IPS DF 6.9 (cell line): ENCODE measurements at regions not wholly inside any gene's neighbourhood (a gene's known extent, or its start where the extent isn't known, plus 50 kb on each side); places are given as distances from the start of the nearest gene placed in this dataset.
A peak's percentile ranks its signal among the peaks of the same experiment; 100 is the strongest.

Experiments
- DNase-seq: peaks from one replicate; pipeline ENCODE4 v3.0.0-alpha.2; 2013; ENCODE audit warnings: low read depth, low spot score
- H3K27ac ChIP-seq: one replicate; pipeline ENCODE4 v1.5.1; 2013; ENCODE audit warnings: low read length, control low read depth
- H3K27me3 ChIP-seq: 2 replicates; pipeline ENCODE4 v1.6.1; 2013; ENCODE audit warnings: mild to moderate bottlenecking, low read length; ENCODE audit not compliant: control insufficient read depth, insufficient read depth
- H3K36me3 ChIP-seq: 2 replicates; pipeline ENCODE4 v1.6.1; 2013; ENCODE audit warnings: low read length; ENCODE audit not compliant: control insufficient read depth, insufficient read depth
- H3K4me1 ChIP-seq: 2 replicates; pipeline ENCODE4 v1.6.1; 2013; ENCODE audit warnings: low read length; ENCODE audit not compliant: control insufficient read depth, insufficient read depth
- H3K4me3 ChIP-seq: 2 replicates; pipeline ENCODE4 v1.5.1; 2013; ENCODE audit warnings: mild to moderate bottlenecking, low read length
- H3K9me3 ChIP-seq: 2 replicates; pipeline ENCODE4 v1.6.1; 2013; ENCODE audit warnings: low read length, inconsistent platforms; ENCODE audit not compliant: control insufficient read depth, insufficient read depth
- WGBS: extraction: QIAGEN DNeasy Blood & Tissue Kit; methylation state at CpG from one replicate; pipeline ENCODE4 v1.1.7; 2013; ENCODE audit warnings: mixed read lengths, missing lambda C conversion rate; ENCODE audit not compliant: insufficient read length, insufficient coverage; 5-methylcytosine and 5-hydroxymethylcytosine counted together

DNA sequence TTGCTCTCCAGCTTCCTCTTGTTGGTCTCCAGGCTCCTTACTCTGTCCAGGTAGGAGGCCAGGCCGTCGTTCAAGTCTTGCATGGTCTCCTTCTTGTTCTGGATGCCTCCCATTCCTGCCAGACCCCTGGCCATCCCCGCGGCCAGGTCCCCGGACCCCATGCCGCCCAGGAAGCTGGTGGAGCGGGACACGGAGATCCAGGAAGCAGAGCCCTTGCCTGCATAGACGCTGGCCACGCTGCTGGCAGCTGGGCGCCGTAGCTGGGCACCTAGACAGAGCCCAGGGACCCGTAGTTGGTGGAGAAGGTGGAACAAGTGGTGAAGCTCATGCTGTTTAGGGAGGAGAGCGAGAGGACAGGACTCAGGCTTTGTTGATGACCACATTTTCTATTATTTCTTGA, 1584.0 kb upstream of the ACO1 start:
- no peaks in the 10 kb centered on the region for H3K27me3 ChIP-seq
- no CpG with 5 or more reads among the region's 14 CpGs for WGBS

DNA sequence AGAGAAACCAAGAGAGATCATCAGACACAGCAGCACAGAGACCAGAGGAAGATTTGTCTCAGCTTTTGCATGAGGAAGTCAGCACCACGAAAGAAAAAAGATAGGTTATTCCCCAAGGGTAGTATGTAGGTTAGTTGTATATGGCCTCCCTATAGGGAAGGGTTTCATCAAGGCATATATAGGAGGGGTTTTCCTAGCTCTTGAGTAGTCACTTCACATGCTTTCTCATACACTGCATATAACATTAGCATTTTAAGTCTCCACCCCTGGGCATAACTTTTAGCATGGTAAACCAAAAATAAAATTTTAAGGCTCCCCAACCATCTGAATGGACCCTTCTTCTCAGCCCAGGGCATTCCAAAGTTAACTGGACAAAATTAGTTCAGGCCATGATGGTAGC, 1571.6 kb upstream of the ACO1 start:
- Histone ChIP-seq H3K4me1 (no peaks in the 10 kb centered on the region), H3K4me3 (no peak overlapping the region), H3K27ac (no peak overlapping the region), H3K9me3 (no peaks in the 10 kb centered on the region), H3K36me3 (no peaks in the 10 kb centered on the region), H3K27me3 (no peaks in the 10 kb centered on the region)
- DNase-seq = no peak
- no CpG with 5 or more reads among the region's 1 CpG for WGBS

More for the DNA sequence above, 1584.0 kb upstream of the ACO1 start:
- DNase-seq = no peak
- Histone ChIP-seq H3K4me1 (no peaks in the 10 kb centered on the region), H3K36me3 (no peaks in the 10 kb centered on the region), H3K4me3 (no peak overlapping the region; the same call in 1 of the 2 replicates), H3K27ac (no peak overlapping the region), H3K9me3 (no peaks in the 10 kb centered on the region)

DNA sequence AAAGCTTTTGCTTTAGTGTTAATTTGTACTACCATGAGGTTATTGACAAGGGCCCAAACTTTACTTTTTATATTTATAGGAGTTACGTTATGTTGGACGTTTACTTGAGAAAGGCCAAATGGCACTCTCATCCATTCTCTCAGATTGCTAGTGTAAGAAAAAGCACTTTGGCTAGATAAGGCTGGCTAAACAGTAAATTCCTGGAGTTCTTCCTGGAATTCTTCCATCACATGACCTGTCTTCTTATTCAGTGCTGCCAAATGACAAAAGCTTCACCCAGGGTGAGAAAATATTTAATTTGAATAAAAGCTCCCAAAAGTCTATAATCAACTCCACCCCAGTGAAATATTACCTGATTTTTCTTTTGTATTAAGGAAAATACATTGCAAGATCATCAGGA, 1568.9 kb upstream of the ACO1 start:
- Histone ChIP-seq H3K9me3 (no peaks in the 10 kb centered on the region), H3K4me1 (no peaks in the 10 kb centered on the region), H3K36me3 (no peaks in the 10 kb centered on the region), H3K27ac (no peak overlapping the region), H3K4me3 (no peak overlapping the region), H3K27me3 (no peaks in the 10 kb centered on the region)
- peak; percentile 7 for DNase-seq
- no CpG with 5 or more reads among the region's 2 CpGs for WGBS

DNA sequence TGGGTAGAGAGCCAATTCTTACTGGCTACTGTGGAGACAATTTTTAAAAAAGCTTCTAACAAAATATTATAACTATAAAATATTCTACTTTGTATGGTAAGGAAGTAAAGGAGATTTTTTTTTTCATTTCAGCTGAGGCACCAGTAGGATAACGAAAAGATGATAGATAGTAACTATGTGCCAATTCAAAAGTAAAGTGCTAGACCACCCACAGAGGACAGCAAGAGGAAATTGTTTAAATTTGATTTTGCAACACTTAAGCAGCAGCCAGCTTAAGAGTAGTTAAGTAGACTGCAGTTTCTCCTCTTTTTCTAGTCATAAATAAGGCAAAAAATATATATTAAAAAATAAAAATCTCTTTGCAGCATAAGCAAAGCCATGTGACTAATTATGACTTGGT, 1539.3 kb upstream of the ACO1 start:
- Histone ChIP-seq H3K27ac (no peak overlapping the region), H3K4me1 (no peaks in the 10 kb centered on the region), H3K4me3 (no peak overlapping the region), H3K36me3 (no peaks in the 10 kb centered on the region), H3K27me3 (no peaks in the 10 kb centered on the region), H3K9me3 (no peaks in the 10 kb centered on the region)
- no peak for DNase-seq
- WGBS = no CpG with 5 or more reads among the region's 1 CpG

DNA sequence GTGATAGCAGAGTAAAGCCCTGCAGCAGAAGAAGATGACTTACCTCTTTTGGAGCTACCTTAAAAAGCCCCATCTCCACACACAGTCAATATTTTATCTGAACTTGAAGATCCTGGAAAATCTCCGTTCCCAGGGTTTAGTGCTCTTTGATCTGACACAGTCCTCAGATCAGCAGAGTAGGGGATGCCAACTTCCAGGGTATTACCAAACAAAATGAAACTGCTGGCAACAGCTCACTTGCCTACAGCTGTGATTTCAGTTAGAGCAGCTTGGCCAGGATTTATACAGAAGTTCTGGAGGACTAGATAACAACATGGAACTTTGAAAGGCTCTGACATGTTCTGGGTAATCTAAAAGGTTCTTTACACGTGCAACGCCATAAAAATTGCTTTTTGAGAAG, 1537.8 kb upstream of the ACO1 start:
- no peaks in the 10 kb centered on the region for H3K27me3 ChIP-seq
- no peaks in the 10 kb centered on the region for H3K4me1 ChIP-seq
- H3K9me3 ChIP-seq = no peaks in the 10 kb centered on the region
- no peak overlapping the region for H3K4me3 ChIP-seq
- no peak overlapping the region for H3K27ac ChIP-seq
- no peaks in the 10 kb centered on the region for H3K36me3 ChIP-seq
- DNase-seq = no peak
- WGBS = no CpG with 5 or more reads among the region's 3 CpGs

DNA sequence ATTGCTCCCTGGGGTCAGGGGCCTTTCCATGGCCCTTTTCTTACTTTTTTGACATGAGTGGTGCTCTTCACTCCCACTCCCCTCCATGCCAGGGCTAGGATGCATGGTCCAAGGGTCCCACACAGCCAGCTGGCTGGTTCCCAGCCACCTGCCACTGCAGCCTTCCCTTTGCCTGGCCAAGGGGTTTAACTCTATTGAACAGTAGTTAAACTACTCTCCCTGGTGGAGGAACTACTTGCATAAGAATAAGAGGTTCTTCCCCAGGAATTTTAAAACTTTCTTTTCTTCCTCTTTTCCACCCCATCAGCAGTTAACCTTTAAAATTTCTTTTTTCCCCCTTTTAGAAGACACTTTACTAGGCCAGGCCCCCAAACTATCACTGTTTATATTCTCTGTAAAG, 1532.8 kb upstream of the ACO1 start:
- Histone ChIP-seq H3K4me1 (no peaks in the 10 kb centered on the region), H3K4me3 (no peak overlapping the region), H3K9me3 (no peaks in the 10 kb centered on the region)

DNA sequence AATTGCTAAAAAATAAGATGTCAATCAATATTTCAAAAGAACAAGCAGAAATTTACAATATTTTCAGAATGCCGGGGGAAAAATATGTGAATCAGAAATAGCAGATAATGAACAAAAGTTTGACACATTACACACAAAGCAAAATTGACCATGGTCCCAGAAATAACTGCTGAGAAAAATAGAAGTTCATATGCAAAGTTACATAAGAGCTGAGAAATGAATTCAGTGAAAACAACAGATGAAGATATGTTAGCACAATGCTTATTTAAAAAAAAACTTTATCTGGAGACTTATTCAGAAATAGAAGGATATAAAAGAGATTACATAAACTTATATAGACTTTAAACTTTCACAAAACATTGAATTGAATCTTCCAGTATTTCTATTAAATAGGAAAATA, 1483.7 kb upstream of the ACO1 start:
- H3K27me3 ChIP-seq = no peaks in the 10 kb centered on the region
- H3K4me1 ChIP-seq = no peaks in the 10 kb centered on the region
- no peak overlapping the region for H3K27ac ChIP-seq
- no peak overlapping the region for H3K4me3 ChIP-seq
- H3K9me3 ChIP-seq = no peaks in the 10 kb centered on the region
- no CpG with 5 or more reads among the region's 1 CpG for WGBS
- no peak for DNase-seq
- no peaks in the 10 kb centered on the region for H3K36me3 ChIP-seq

More for the DNA sequence above, 1532.8 kb upstream of the ACO1 start:
- Histone ChIP-seq H3K27ac (no peak overlapping the region), H3K36me3 (no peaks in the 10 kb centered on the region), H3K27me3 (no peaks in the 10 kb centered on the region)
- no peak for DNase-seq

DNA sequence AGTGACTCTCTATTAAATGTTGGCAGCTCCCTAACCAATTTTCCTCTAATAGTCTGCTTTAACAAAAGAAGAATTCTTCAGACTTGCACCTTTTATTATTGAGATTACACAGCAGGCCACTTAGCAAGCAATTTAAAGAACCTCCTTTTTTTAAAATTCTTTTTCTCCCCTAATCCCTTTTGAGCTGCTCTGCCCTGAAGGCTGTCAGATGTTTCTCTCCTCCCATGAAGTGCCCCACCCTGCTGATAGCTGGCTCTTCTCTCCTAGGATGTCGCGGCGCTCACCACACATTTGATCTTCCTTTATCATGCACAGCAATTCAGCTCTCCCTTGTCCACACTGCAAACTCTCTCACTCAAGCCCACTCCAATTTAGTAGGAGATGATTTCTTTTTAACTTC, 1471.1 kb upstream of the ACO1 start:
- Histone ChIP-seq H3K27me3 (peaks cover 14% of the 10 kb centered on the region; the same call in 1 of the 2 replicates), H3K4me3 (no peak overlapping the region), H3K27ac (no peak overlapping the region), H3K9me3 (no peaks in the 10 kb centered on the region), H3K4me1 (0 out of 2 replicates have a peak, but pooled peaks cover 1% of the 10 kb centered on the region), H3K36me3 (no peaks in the 10 kb centered on the region)
- no CpG with 5 or more reads among the region's 3 CpGs for WGBS
- DNase-seq = peak; percentile 25

DNA sequence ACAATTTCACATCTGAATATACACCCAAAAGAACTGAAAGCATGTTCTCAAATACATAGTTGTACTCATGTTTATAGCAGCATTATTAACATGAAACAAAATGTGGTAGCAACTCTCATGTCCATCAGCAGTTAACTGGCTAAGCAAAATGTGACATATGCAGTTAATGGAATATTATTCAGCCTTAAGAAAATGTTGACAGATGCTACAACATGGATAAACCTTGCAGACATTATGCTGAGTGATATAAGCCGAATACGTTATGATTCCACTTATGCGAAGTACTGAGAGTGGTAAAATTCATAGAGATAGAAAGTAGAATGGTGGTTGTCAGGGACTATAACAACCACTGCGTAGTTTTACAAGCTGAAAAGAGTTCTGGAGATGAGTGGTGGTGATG, 1469.0 kb upstream of the ACO1 start:
- Histone ChIP-seq H3K4me1 (0 out of 2 replicates have a peak, but pooled peaks cover 1% of the 10 kb centered on the region), H3K27me3 (peaks cover 14% of the 10 kb centered on the region; the same call in 1 of the 2 replicates), H3K9me3 (no peaks in the 10 kb centered on the region), H3K36me3 (no peaks in the 10 kb centered on the region), H3K4me3 (no peak overlapping the region), H3K27ac (no peak overlapping the region)
- no CpG with 5 or more reads among the region's 4 CpGs for WGBS
- DNase-seq = no peak

DNA sequence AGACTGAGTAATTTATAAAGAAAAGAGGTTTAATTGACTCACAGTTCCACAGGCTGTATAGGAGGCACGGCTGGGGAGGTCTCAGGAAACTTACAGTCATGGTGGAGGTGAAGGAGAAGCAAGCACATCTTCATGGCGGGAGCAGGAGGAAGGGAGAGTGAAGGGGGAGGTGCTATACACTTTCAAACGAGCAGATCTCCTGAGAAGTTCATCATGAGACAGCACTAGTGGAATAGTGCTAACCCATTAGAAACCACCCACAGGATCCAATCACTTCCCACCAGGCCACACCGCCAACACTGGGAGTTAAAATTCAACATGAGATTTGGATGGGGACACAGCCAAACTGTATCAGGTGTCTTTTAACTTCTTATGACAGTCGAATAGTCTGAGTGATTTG, 1459.3 kb upstream of the ACO1 start:
- no peak overlapping the region for H3K27ac ChIP-seq
- H3K9me3 ChIP-seq = no peaks in the 10 kb centered on the region
- no peak overlapping the region for H3K4me3 ChIP-seq
- no peaks in the 10 kb centered on the region for H3K4me1 ChIP-seq
- H3K36me3 ChIP-seq = no peaks in the 10 kb centered on the region
- no CpG with 5 or more reads among the region's 5 CpGs for WGBS
- H3K27me3 ChIP-seq = no peaks in the 10 kb centered on the region
- no peak for DNase-seq

DNA sequence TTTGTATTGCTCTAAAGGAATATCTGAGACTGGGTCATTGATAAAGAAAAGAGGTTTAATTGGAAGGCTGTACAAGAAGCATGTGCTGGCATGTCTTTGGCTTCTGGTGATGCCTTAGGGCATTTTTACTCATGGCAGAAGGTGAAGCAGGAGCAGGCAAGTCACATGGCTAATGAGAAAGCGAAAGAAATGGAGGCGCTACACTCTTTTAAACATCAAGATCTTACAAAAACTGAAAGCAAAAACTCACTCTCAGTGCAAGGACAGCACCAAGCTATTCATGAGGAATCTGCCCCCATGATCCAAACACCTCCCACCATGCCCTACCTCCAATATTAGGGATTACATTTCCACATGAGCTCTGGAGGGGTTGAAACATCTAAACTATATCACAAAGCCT, 1458.8 kb upstream of the ACO1 start:
- Histone ChIP-seq H3K27ac (no peak overlapping the region), H3K4me1 (no peaks in the 10 kb centered on the region), H3K4me3 (no peak overlapping the region), H3K36me3 (no peaks in the 10 kb centered on the region), H3K9me3 (no peaks in the 10 kb centered on the region), H3K27me3 (no peaks in the 10 kb centered on the region)
- no peak for DNase-seq
- no CpG with 5 or more reads among the region's 2 CpGs for WGBS
